ENCODE measurements at regions not wholly inside any gene's neighbourhood (a gene's known extent, or its start where the extent isn't known, plus 50 kb on each side); places are given as distances from the start of the nearest gene placed in this dataset.

GRCh38 chr1:55466921-55467320 lies 251.8 kb upstream of the USP24 start:
- no peak overlapping the region for H3K27ac Mint-ChIP-seq
- H3K27me3 Mint-ChIP-seq: peaks cover 3 to 9% of the 10 kb centered on the region in 2 donors
- H3K36me3 Mint-ChIP-seq: no peaks in the 10 kb centered on the region
- no peaks in the 10 kb centered on the region for H3K4me1 Mint-ChIP-seq (ENCODE audit: low read depth in 2 of 2)
- no peak overlapping the region for H3K4me3 Mint-ChIP-seq
- no peaks in the 10 kb centered on the region for H3K9me3 Mint-ChIP-seq
- ATAC-seq: no peak
- DNase-seq (ENCODE audit: low spot score): no peak

GRCh38 chr1:55466373-55466772 lies 251.2 kb upstream of the USP24 start:
- Mint-ChIP-seq H3K27ac (no peak overlapping the region), H3K9me3 (no peaks in the 10 kb centered on the region), H3K27me3 (peaks cover 3 to 4% of the 10 kb centered on the region in 2 donors), H3K4me3 (no peak overlapping the region), H3K4me1 (ENCODE audit: low read depth in 2 of 2) (no peaks in the 10 kb centered on the region), H3K36me3 (no peaks in the 10 kb centered on the region)
- DNase-seq (ENCODE audit: low spot score): no peak
- no peak for ATAC-seq

- H3K9me3 Mint-ChIP-seq: no peaks in the 10 kb centered on the region
- no peaks in the 10 kb centered on the region for H3K36me3 Mint-ChIP-seq
- no peak overlapping the region for H3K4me3 Mint-ChIP-seq
- ATAC-seq (no peak), DNase-seq (ENCODE audit: low spot score) (no peak)
- no peaks in the 10 kb centered on the region for H3K4me1 Mint-ChIP-seq (ENCODE audit: low read depth in 2 of 2)
- H3K27ac Mint-ChIP-seq: no peak overlapping the region
- H3K27me3 Mint-ChIP-seq: no peaks in the 10 kb centered on the region
Observed at GRCh38 chr1:55464550-55464949, 249.4 kb upstream of the USP24 start.

- Mint-ChIP-seq H3K9me3 (no peaks in the 10 kb centered on the region), H3K4me3 (no peak overlapping the region), H3K27ac (no peak overlapping the region), H3K4me1 (ENCODE audit: low read depth in 2 of 2) (no peaks in the 10 kb centered on the region), H3K27me3 (no peaks in the 10 kb centered on the region), H3K36me3 (no peaks in the 10 kb centered on the region)
- no peak for DNase-seq (ENCODE audit: low spot score)
- no peak for ATAC-seq
Observed at GRCh38 chr1:55463814-55464475, 248.8 kb upstream of the USP24 start.

- Mint-ChIP-seq H3K4me3 (no peak overlapping the region), H3K36me3 (peaks cover 5% of the 10 kb centered on the region), H3K4me1 (ENCODE audit: low read depth in 2 of 2) (no peaks in the 10 kb centered on the region), H3K27me3 (peaks cover 5 to 15% of the 10 kb centered on the region in 2 donors), H3K9me3 (peaks cover 4% of the 10 kb centered on the region), H3K27ac (no peak overlapping the region)
- ATAC-seq: no peak
- no peak for DNase-seq (ENCODE audit: low spot score)
Observed at GRCh38 chr1:55457874-55458273, 242.7 kb upstream of the USP24 start.

- Mint-ChIP-seq H3K4me3 (no peak overlapping the region), H3K36me3 (peaks cover 5% of the 10 kb centered on the region)
- ATAC-seq: no peak
Observed at GRCh38 chr1:55456971-55457370, 241.8 kb upstream of the USP24 start.

GRCh38 chr1:55448261-55448660 lies 233.1 kb upstream of the USP24 start:
- H3K4me3 Mint-ChIP-seq: no peak overlapping the region
- DNase-seq (ENCODE audit: low spot score) (no peak), ATAC-seq (no peak)
- H3K36me3 Mint-ChIP-seq: no peaks in the 10 kb centered on the region
- no peak overlapping the region for H3K27ac Mint-ChIP-seq
- no peaks in the 10 kb centered on the region for H3K4me1 Mint-ChIP-seq (ENCODE audit: low read depth in 2 of 2)
- H3K27me3 Mint-ChIP-seq: peaks cover 22 to 32% of the 10 kb centered on the region in 2 donors
- no peaks in the 10 kb centered on the region for H3K9me3 Mint-ChIP-seq

More at GRCh38 chr1:55456971-55457370, 241.8 kb upstream of the USP24 start:
- Mint-ChIP-seq H3K9me3 (peaks cover 4% of the 10 kb centered on the region), H3K4me1 (ENCODE audit: low read depth in 2 of 2) (no peaks in the 10 kb centered on the region), H3K27ac (no peak overlapping the region), H3K27me3 (peaks cover 9 to 15% of the 10 kb centered on the region in 2 donors)
- DNase-seq (ENCODE audit: low spot score): no peak

- Mint-ChIP-seq H3K9me3 (no peaks in the 10 kb centered on the region), H3K4me1 (ENCODE audit: low read depth in 2 of 2) (no peaks in the 10 kb centered on the region), H3K4me3 (no peak overlapping the region), H3K27me3 (peaks cover 23 to 35% of the 10 kb centered on the region in 2 donors), H3K36me3 (no peaks in the 10 kb centered on the region), H3K27ac (no peak overlapping the region)
- no peak for DNase-seq (ENCODE audit: low spot score)
- ATAC-seq: no peak
Observed at GRCh38 chr1:55447488-55447887, 232.3 kb upstream of the USP24 start.

- Mint-ChIP-seq H3K9me3 (no peaks in the 10 kb centered on the region), H3K27ac (no peak overlapping the region), H3K36me3 (no peaks in the 10 kb centered on the region)
Observed at GRCh38 chr1:55446351-55446750, 231.2 kb upstream of the USP24 start.

GRCh38 chr1:55445416-55445815 lies 230.3 kb upstream of the USP24 start:
- H3K4me3 Mint-ChIP-seq: no peak overlapping the region
- no peaks in the 10 kb centered on the region for H3K9me3 Mint-ChIP-seq
- no peaks in the 10 kb centered on the region for H3K36me3 Mint-ChIP-seq
- no peak overlapping the region for H3K27ac Mint-ChIP-seq
- H3K4me1 Mint-ChIP-seq (ENCODE audit: low read depth in 2 of 2): no peaks in the 10 kb centered on the region
- ATAC-seq (peak; percentile 53 to 74), DNase-seq (ENCODE audit: low spot score) (no peak)
- peaks cover 14 to 29% of the 10 kb centered on the region in 2 donors for H3K27me3 Mint-ChIP-seq

More at GRCh38 chr1:55446351-55446750, 231.2 kb upstream of the USP24 start:
- Mint-ChIP-seq H3K27me3 (peaks cover 20 to 35% of the 10 kb centered on the region in 2 donors), H3K4me1 (ENCODE audit: low read depth in 2 of 2) (no peaks in the 10 kb centered on the region), H3K4me3 (no peak overlapping the region)
- ATAC-seq: no peak
- DNase-seq (ENCODE audit: low spot score): no peak

GRCh38 chr1:55444667-55445066 lies 229.5 kb upstream of the USP24 start:
- no peaks in the 10 kb centered on the region for H3K9me3 Mint-ChIP-seq
- no peak for DNase-seq (ENCODE audit: low spot score)
- peaks cover 15 to 23% of the 10 kb centered on the region in 2 donors for H3K27me3 Mint-ChIP-seq
- H3K36me3 Mint-ChIP-seq: no peaks in the 10 kb centered on the region
- no peak overlapping the region for H3K4me3 Mint-ChIP-seq
- ATAC-seq: no peak
- no peak overlapping the region for H3K27ac Mint-ChIP-seq
- no peaks in the 10 kb centered on the region for H3K4me1 Mint-ChIP-seq (ENCODE audit: low read depth in 2 of 2)

- ATAC-seq (no peak), DNase-seq (ENCODE audit: low spot score) (no peak)
- Mint-ChIP-seq H3K27me3 (peaks cover 13 to 23% of the 10 kb centered on the region in 2 donors), H3K4me3 (no peak overlapping the region), H3K9me3 (no peaks in the 10 kb centered on the region), H3K36me3 (no peaks in the 10 kb centered on the region), H3K27ac (no peak overlapping the region), H3K4me1 (ENCODE audit: low read depth in 2 of 2) (no peaks in the 10 kb centered on the region)
Observed at GRCh38 chr1:55443175-55443915, 228.2 kb upstream of the USP24 start.

- Mint-ChIP-seq H3K4me1 (ENCODE audit: low read depth in 2 of 2) (no peaks in the 10 kb centered on the region), H3K9me3 (no peaks in the 10 kb centered on the region), H3K36me3 (no peaks in the 10 kb centered on the region), H3K27ac (no peak overlapping the region), H3K4me3 (no peak overlapping the region), H3K27me3 (peaks cover 15 to 28% of the 10 kb centered on the region in 2 donors)
- ATAC-seq (no peak), DNase-seq (ENCODE audit: low spot score) (no peak)
Observed at GRCh38 chr1:55441489-55441888, 226.3 kb upstream of the USP24 start.

- Mint-ChIP-seq H3K4me1 (ENCODE audit: low read depth in 2 of 2) (no peaks in the 10 kb centered on the region), H3K36me3 (no peaks in the 10 kb centered on the region), H3K4me3 (no peak overlapping the region), H3K27ac (no peak overlapping the region), H3K27me3 (peaks cover 16 to 26% of the 10 kb centered on the region in 2 donors), H3K9me3 (peaks cover 3% of the 10 kb centered on the region)
- DNase-seq (ENCODE audit: low spot score) (no peak), ATAC-seq (no peak)
Observed at GRCh38 chr1:55437692-55438091, 222.5 kb upstream of the USP24 start.
